ENCODE measurements at regions not wholly inside any gene's neighbourhood (a gene's known extent, or its start where the extent isn't known, plus 50 kb on each side); places are given as distances from the start of the nearest gene placed in this dataset.

DNA sequence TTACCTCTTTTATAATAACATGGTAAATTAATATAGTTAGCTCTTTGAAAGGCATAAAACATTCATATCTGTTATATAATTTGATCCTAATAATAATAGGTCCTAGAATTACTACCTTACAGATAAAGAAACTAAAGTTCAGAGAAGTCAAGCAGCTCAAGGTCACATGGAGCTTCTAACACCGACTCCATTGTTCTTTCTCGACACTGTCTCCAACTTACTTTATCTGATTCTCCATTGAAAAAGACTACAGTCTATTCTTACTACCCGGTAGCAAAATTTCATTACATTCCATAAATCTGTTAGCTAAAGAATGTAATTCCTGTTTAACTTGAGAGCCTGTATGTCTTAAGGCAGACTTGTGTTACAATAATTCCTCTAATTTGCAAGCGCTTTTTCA lies 96.3 kb upstream of the TMEM161B start:
- TF ChIP-seq, protein P1, sequence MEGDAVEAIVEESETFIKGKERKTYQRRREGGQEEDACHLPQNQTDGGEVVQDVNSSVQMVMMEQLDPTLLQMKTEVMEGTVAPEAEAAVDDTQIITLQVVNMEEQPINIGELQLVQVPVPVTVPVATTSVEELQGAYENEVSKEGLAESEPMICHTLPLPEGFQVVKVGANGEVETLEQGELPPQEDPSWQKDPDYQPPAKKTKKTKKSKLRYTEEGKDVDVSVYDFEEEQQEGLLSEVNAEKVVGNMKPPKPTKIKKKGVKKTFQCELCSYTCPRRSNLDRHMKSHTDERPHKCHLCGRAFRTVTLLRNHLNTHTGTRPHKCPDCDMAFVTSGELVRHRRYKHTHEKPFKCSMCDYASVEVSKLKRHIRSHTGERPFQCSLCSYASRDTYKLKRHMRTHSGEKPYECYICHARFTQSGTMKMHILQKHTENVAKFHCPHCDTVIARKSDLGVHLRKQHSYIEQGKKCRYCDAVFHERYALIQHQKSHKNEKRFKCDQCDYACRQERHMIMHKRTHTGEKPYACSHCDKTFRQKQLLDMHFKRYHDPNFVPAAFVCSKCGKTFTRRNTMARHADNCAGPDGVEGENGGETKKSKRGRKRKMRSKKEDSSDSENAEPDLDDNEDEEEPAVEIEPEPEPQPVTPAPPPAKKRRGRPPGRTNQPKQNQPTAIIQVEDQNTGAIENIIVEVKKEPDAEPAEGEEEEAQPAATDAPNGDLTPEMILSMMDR (conservative IDR thresholded peaks at IDR 0.05): no peak
- no peak for TF ChIP-seq ZFX (IDR thresholded peaks at IDR 0.05)

DNA sequence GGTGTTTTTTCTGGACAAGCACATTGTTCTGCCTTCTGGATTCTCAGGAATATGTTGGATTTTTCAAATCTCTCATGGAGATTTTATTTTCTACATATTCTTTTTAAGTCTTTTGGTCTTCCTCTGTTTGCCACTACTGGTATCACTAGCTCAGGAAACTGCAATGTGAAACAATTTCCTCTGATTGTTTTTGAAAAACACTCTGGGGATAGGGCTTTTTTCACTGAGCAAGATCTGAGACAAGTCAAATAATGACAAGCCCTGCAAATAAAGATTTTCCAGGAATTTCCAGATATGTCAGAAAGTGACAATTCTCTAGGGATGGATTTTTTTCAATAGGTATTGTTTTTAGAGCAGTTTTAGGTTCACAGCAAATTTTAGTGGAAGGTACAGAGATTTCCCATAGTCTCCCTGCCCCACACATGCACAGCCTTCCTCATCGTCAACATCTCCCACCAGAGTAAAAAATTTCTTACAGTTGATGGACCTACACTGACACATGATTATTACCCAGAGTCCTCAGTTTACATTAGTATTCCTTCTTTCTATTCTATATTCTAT lies 86.9 kb upstream of the TMEM161B start:
- no peak for TF ChIP-seq ZFX (IDR thresholded peaks at IDR 0.05)
- TF ChIP-seq, protein P1 (conservative IDR thresholded peaks at IDR 0.05): no peak
- H3K27ac ChIP-seq: no peak overlapping the region

More for the DNA sequence above, 96.3 kb upstream of the TMEM161B start:
- H3K27ac ChIP-seq: no peak overlapping the region

DNA sequence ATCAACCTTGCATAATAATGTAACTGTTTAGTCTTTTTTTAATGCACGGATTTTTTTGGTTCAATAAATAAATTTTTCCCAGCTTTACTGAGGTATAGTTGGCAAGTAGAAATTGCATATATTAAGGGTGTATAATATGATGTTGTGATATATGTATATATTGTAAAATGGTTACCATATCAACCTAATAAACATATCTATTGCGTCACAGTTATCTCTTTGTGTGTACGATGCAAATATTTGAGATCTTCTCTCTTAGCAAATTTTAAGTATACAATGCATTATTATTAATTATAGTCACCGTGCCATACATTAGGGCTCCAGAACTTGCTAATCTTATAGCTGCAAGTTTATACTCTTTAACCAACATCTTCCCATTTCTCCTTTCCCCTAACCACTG lies 57.2 kb upstream of the TMEM161B start:
- H3K27ac ChIP-seq: no peak overlapping the region
- TF ChIP-seq, protein P1 (conservative IDR thresholded peaks at IDR 0.05): no peak
- TF ChIP-seq ZFX (IDR thresholded peaks at IDR 0.05): no peak

DNA sequence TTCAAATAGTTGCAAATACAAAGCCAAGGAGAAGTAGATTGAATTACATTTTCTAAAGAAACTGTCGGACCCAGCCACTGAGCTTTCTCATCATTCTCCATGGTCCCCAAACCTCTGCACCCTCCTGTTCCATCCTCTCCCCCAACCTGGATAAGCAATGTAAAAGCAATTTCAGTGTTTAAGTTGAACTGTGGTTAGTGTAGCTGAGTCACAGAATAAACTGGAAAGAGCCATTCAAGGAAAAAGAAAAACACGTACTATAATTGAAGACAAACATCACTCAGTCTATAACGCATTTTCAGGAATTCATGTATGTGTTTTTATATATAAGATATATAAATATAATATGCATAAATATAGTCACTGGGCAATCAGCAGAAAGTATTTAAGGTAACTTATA lies 54.1 kb upstream of the TMEM161B start:
- no peak for TF ChIP-seq ZFX (IDR thresholded peaks at IDR 0.05)
- TF ChIP-seq, protein P1 (conservative IDR thresholded peaks at IDR 0.05): no peak
- no peak overlapping the region for H3K27ac ChIP-seq
